Hepatocyte (in vitro differentiated cells): ENCODE measurements at regions not wholly inside any gene's neighbourhood (a gene's known extent, or its start where the extent isn't known, plus 50 kb on each side); places are given as distances from the start of the nearest gene placed in this dataset.

Experiments used
- CTCF ChIP-seq: fragments of 200-600 bp; sonication (generic); IDR thresholded peaks from 2 replicates; pipeline ENCODE4 v1.5.1; 2016; ENCODE audit warnings: antibody characterized with exemption, mild to moderate bottlenecking; ENCODE audit not compliant: poor library complexity
- EZH2 ChIP-seq: fragments of 200-600 bp; sonication (generic); IDR thresholded peaks from 2 replicates; pipeline ENCODE4 v1.6.1; 2016; ENCODE audit warnings: antibody characterized with exemption, mild to moderate bottlenecking, borderline replicate concordance
- EZH2phosphoT487 ChIP-seq: fragments of 200-600 bp; sonication (generic); IDR thresholded peaks from one replicate; pipeline ENCODE4 v1.6.1; 2018; ENCODE audit warnings: antibody characterized with exemption, mild to moderate bottlenecking, low read depth, moderate library complexity; ENCODE audit not compliant: unreplicated experiment, severe bottlenecking

GRCh38 chr4:173839865-173840264, 309.8 kb upstream of the HAND2 start:
- TF ChIP-seq CTCF, result no peak
- no peak for TF ChIP-seq EZH2phosphoT487
- TF ChIP-seq EZH2, result no peak
